HG03135 (cell line): ENCODE measurements at regions not wholly inside any gene's neighbourhood (a gene's known extent, or its start where the extent isn't known, plus 50 kb on each side); places are given as distances from the start of the nearest gene placed in this dataset.
"Not testable (repeated sequence)": the region's sequence is repeated elsewhere in the genome, so short reads cannot be mapped to it uniquely, and the experiment has no call there.

Source experiments
- ATAC-seq: cut with Tn5 transposase; IDR thresholded peaks from one replicate; pipeline ENCODE4 v1.9.1; 2021; ENCODE audit warnings: mild to moderate bottlenecking, moderate library complexity; ENCODE audit not compliant: unreplicated experiment

- ATAC-seq, result no peak
Measured at GRCh38 chr5:101532430-101532829, 629.3 kb upstream of the ST8SIA4 start.

- no peak for ATAC-seq
Measured at GRCh38 chr5:101531026-101531425, 627.9 kb upstream of the ST8SIA4 start.

GRCh38 chr5:101529094-101529493 lies 626.0 kb upstream of the ST8SIA4 start:
- ATAC-seq, result not testable (repeated sequence)

GRCh38 chr5:101520417-101520816 lies 617.3 kb upstream of the ST8SIA4 start:
- ATAC-seq, result no peak

GRCh38 chr5:101517795-101518194 lies 614.7 kb upstream of the ST8SIA4 start:
- ATAC-seq, result no peak

- no peak for ATAC-seq
Measured at GRCh38 chr5:101515721-101516120, 612.6 kb upstream of the ST8SIA4 start.

- no peak for ATAC-seq
Measured at GRCh38 chr5:101505891-101506570, 602.9 kb upstream of the ST8SIA4 start.

GRCh38 chr5:101482931-101483330 lies 579.8 kb upstream of the ST8SIA4 start:
- no peak for ATAC-seq

GRCh38 chr5:101473483-101473882 lies 570.4 kb upstream of the ST8SIA4 start:
- no peak for ATAC-seq

GRCh38 chr5:101461455-101461854 lies 558.4 kb upstream of the ST8SIA4 start:
- ATAC-seq, result no peak

- ATAC-seq, result no peak
Measured at GRCh38 chr5:101458587-101458986, 555.5 kb upstream of the ST8SIA4 start.

GRCh38 chr5:101455851-101456250 lies 552.8 kb upstream of the ST8SIA4 start:
- no peak for ATAC-seq

GRCh38 chr5:101455048-101455447 lies 552.0 kb upstream of the ST8SIA4 start:
- no peak for ATAC-seq

- not testable (repeated sequence) for ATAC-seq
Measured at GRCh38 chr5:101442281-101442680, 539.2 kb upstream of the ST8SIA4 start.

- ATAC-seq, result no peak
Measured at GRCh38 chr5:101440173-101440572, 537.1 kb upstream of the ST8SIA4 start.

GRCh38 chr5:101437351-101437750 lies 534.3 kb upstream of the ST8SIA4 start:
- no peak for ATAC-seq

GRCh38 chr5:101435768-101436167 lies 532.7 kb upstream of the ST8SIA4 start:
- ATAC-seq, result no peak

- ATAC-seq, result no peak
Measured at GRCh38 chr5:101431201-101431600, 528.1 kb upstream of the ST8SIA4 start.

GRCh38 chr5:101430551-101430950 lies 527.5 kb upstream of the ST8SIA4 start:
- no peak for ATAC-seq

GRCh38 chr5:101429241-101429640 lies 526.2 kb upstream of the ST8SIA4 start:
- ATAC-seq, result no peak

GRCh38 chr5:101425339-101425859 lies 522.3 kb upstream of the ST8SIA4 start:
- ATAC-seq, result no peak

GRCh38 chr5:101424530-101425175 lies 521.6 kb upstream of the ST8SIA4 start:
- ATAC-seq, result no peak
